IPS DF 6.9 (cell line): ENCODE measurements at regions not wholly inside any gene's neighbourhood (a gene's known extent, or its start where the extent isn't known, plus 50 kb on each side); places are given as distances from the start of the nearest gene placed in this dataset.

ENCODE experiments used
- DNase-seq: peaks from one replicate; pipeline ENCODE4 v3.0.0-alpha.2; 2013; ENCODE audit warnings: low read depth, low spot score
- H3K27ac ChIP-seq: one replicate; pipeline ENCODE4 v1.5.1; 2013; ENCODE audit warnings: low read length, control low read depth
- H3K27me3 ChIP-seq: 2 replicates; pipeline ENCODE4 v1.6.1; 2013; ENCODE audit warnings: mild to moderate bottlenecking, low read length; ENCODE audit not compliant: control insufficient read depth, insufficient read depth
- H3K36me3 ChIP-seq: 2 replicates; pipeline ENCODE4 v1.6.1; 2013; ENCODE audit warnings: low read length; ENCODE audit not compliant: control insufficient read depth, insufficient read depth
- H3K4me1 ChIP-seq: 2 replicates; pipeline ENCODE4 v1.6.1; 2013; ENCODE audit warnings: low read length; ENCODE audit not compliant: control insufficient read depth, insufficient read depth
- H3K4me3 ChIP-seq: 2 replicates; pipeline ENCODE4 v1.5.1; 2013; ENCODE audit warnings: mild to moderate bottlenecking, low read length
- H3K9me3 ChIP-seq: 2 replicates; pipeline ENCODE4 v1.6.1; 2013; ENCODE audit warnings: low read length, inconsistent platforms; ENCODE audit not compliant: control insufficient read depth, insufficient read depth
- WGBS: extraction: QIAGEN DNeasy Blood & Tissue Kit; methylation state at CpG from one replicate; pipeline ENCODE4 v1.1.7; 2013; ENCODE audit warnings: mixed read lengths, missing lambda C conversion rate; ENCODE audit not compliant: insufficient read length, insufficient coverage; 5-methylcytosine and 5-hydroxymethylcytosine counted together

DNA sequence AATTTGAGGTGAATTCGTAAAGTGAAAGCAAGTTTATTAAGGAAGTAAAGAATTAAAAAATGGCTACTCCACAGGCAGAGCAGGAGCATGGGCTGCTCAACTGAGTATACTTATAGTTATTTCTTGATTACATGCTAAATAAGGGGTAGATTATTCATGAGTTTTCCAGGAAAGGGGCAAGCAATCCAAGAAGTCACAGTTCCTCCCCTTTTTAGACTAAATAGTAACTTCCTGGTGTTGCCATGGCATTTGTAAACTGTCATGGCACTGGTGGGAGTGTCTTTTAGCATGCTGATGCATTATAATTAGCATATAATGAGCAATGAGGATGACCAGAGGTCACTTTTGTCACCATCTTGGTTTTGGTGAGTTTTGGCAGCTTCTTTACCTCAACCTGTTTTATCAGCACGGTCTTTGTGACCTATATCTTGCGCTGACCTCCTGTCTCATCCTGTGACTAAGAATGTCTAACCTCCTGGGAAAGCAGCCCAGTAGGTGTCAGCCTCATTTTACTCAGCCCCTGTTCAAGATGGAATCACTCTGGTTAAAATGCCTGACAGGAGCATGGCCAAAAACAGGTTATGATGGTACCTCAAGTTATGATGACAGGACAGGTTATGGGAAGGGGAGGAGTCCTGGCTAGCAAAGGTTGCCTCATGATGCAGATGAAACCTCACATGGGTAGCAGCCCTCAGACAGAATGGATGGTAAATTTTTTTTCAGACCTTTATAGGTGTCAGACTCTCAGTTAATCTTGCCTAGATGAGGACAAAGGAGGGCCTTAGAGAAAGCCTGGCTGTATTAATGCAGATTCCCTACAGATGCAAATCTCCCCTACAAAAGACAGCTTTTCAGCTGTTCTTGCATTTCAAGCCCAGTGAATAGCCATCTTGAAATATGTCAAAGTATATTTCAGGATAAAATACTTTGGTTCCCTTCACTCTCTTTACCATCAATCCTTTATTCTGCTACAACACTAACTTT is 49.7 kb downstream of the SIPA1L2 start:
- Histone ChIP-seq H3K9me3 (no peaks in the 10 kb centered on the region), H3K4me1 (peaks cover 5% of the 10 kb centered on the region), H3K4me3 (no peak overlapping the region), H3K36me3 (0 out of 2 replicates have a peak, but pooled peaks cover 3% of the 10 kb centered on the region), H3K27me3 (no peaks in the 10 kb centered on the region), H3K27ac (no peak overlapping the region)
- no peak for DNase-seq
- no CpG with 5 or more reads among the region's 3 CpGs for WGBS

DNA sequence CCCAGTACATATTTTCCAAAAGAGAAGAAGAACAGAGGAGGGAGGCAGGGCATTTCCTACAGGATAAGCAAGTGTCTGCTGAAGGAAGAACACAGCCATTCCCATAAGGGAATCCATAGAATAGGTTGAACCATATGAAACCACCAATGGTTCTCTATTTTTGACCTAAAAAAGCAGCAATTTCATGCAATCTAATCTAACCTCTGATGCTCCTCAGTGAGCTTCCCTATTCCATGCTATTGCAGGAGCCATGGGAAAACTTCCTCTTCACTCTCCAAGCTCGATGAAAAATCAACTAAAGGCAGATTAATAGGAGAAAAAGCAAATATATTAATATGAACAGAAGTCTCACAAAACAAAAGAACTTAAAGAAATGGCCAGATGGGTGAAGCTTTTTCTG is 50.5 kb downstream of the SIPA1L2 start:
- no peaks in the 10 kb centered on the region for H3K9me3 ChIP-seq
- H3K4me3 ChIP-seq = no peak overlapping the region
- WGBS = no CpG with 5 or more reads among the region's 1 CpG
- 0 out of 2 replicates have a peak, but pooled peaks cover 3% of the 10 kb centered on the region for H3K36me3 ChIP-seq
- no peak overlapping the region for H3K27ac ChIP-seq
- DNase-seq = no peak
- H3K4me1 ChIP-seq = peaks cover 5% of the 10 kb centered on the region
- no peaks in the 10 kb centered on the region for H3K27me3 ChIP-seq

DNA sequence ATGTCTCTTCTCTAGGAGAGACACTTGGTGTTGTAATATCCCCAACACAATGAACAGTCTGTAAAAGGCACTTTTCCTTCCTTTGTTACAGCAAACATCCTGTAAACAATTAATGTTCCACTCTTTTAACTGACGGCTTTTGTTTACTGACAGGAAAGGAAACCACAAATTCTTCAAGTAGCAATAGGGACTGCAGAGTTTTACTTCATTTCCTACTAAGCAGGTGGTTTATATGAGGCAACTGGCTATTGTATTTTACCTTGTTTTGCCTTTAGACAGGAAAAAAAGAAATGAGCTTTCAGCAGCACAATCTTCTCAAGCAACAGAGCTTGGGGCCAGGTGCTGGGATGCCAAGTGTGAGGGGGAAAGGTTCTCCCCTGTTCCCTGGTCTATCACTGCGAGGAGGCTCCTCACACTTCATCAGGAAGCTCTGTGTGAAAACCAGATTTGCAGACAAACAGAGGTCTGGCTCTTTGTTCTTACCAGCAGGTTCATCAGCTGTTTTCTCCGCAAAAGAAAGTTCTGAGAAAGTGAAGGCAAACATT is 51.2 kb downstream of the SIPA1L2 start:
- Histone ChIP-seq H3K27me3 (no peaks in the 10 kb centered on the region), H3K27ac (no peak overlapping the region), H3K9me3 (no peaks in the 10 kb centered on the region), H3K4me1 (peaks cover 5% of the 10 kb centered on the region), H3K4me3 (no peak overlapping the region), H3K36me3 (0 out of 2 replicates have a peak, but pooled peaks cover 3% of the 10 kb centered on the region)
- no peak for DNase-seq
- WGBS = no CpG with 5 or more reads among the region's 3 CpGs

DNA sequence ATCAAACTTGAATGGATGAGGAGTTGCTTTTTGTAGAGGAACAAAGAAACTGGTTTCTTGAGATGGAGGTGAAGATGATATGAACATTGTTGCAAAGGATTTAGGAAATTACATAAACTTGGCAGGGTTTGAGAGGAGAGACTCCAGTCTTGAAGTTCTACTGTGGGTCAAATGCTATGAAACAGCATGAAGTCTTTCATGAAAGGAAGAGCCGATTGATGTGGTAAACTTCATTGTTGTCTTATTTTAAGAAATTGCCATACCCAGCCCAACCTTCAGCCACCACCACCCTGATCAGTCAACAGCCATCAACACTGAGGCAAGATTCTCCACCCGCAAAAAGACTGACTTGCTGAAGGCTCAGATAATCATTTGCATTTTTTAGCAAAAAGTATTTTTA is 52.2 kb downstream of the SIPA1L2 start:
- WGBS = no CpG with 5 or more reads among the region's 2 CpGs
- H3K27me3 ChIP-seq = no peaks in the 10 kb centered on the region
- no peak overlapping the region for H3K4me3 ChIP-seq
- H3K27ac ChIP-seq = no peak overlapping the region
- H3K36me3 ChIP-seq = 0 out of 2 replicates have a peak, but pooled peaks cover 3% of the 10 kb centered on the region
- H3K9me3 ChIP-seq = no peaks in the 10 kb centered on the region
- DNase-seq = no peak
- H3K4me1 ChIP-seq = peaks cover 7% of the 10 kb centered on the region

DNA sequence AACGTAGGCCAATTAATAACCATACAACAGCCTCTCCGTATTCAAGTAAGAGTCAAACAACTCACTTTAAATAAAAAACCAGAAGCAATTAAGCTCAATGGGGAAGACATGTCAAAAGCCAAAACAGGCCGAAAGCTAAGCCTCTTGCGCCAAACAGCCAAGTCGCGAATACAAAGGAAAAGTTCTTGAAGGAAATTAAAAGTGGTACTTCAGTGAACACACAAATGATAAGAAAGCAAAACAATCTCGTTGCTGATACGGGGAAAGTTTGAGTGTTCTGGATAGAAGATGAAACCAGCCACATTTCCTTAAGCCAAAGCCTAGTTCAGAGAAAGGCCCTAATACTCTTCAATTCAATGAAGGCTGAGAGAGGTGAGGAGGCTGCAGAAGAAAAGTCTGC is 53.4 kb downstream of the SIPA1L2 start:
- H3K27ac ChIP-seq = no peak overlapping the region
- H3K27me3 ChIP-seq = no peaks in the 10 kb centered on the region
- H3K36me3 ChIP-seq = 0 out of 2 replicates have a peak, but pooled peaks cover 3% of the 10 kb centered on the region
- peaks cover 7% of the 10 kb centered on the region for H3K4me1 ChIP-seq
- WGBS = no CpG with 5 or more reads among the region's 8 CpGs
- no peak for DNase-seq
- H3K4me3 ChIP-seq = no peak overlapping the region
- no peaks in the 10 kb centered on the region for H3K9me3 ChIP-seq

DNA sequence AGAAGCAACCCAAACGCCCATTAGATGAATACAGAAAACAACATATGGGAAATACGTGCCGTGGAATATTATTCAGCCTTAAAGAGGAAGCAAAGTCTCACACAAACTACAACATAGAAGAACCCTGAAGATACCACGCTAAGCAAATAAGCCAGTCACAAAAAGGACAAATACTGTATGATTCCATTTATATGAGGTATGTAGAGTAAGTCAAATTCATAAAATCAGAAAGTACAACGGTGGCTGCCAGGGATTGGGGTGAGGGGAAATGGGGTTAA is 54.2 kb downstream of the SIPA1L2 start:
- WGBS = no CpG with 5 or more reads among the region's 5 CpGs
- H3K36me3 ChIP-seq = no peaks in the 10 kb centered on the region
- H3K27ac ChIP-seq = no peak overlapping the region
- no peaks in the 10 kb centered on the region for H3K9me3 ChIP-seq
- H3K4me1 ChIP-seq = peaks cover 3% of the 10 kb centered on the region; the same call in 1 of the 2 replicates
- no peak for DNase-seq
- H3K4me3 ChIP-seq = no peak overlapping the region
- no peaks in the 10 kb centered on the region for H3K27me3 ChIP-seq

DNA sequence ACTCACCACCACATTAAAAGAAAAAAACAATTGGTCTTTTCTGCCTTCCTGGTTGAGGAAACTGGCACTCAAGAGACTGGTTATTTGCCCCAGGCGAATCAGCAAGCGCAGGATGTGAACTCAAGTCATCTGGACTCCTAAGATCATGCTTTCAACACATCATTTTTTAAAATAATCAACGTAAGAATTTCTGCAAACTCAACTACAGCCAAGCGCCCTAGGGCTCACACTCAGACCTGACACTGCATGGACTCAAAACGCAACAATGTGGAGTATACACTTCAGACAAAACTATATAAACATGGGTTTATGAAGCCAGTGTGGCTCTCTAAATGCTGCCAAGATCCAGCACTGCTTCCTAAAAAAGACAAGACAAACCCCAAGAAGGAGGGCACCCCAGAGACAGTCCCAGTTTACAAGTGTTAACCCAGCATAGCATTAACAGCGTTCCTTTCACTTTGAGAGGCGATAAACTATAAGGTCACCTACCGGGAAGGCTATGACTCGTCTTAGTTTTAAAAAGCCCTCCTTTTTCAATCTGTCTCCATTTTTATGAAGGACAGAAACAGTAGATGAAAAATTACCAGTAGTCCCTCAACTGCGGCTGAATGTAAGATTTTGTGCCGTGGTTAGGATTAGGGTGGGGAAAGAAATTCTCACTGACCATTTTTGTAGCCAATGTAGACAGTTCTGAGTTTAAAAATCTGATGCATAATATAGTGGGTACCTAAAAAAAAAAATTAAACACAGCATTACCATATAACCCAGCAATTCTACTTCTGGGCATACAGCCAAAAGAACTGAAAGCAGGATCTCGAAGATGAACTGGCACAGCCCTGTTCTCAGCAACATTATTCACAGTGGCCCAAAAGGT is 54.8 kb downstream of the SIPA1L2 start:
- Histone ChIP-seq H3K27ac (no peak overlapping the region), H3K4me3 (no peak overlapping the region), H3K9me3 (no peaks in the 10 kb centered on the region), H3K4me1 (peaks cover 3% of the 10 kb centered on the region; the same call in 1 of the 2 replicates), H3K36me3 (no peaks in the 10 kb centered on the region), H3K27me3 (no peaks in the 10 kb centered on the region)
- no CpG with 5 or more reads among the region's 12 CpGs for whole genome bisulfite sequencing
- DNase-seq = no peak

DNA sequence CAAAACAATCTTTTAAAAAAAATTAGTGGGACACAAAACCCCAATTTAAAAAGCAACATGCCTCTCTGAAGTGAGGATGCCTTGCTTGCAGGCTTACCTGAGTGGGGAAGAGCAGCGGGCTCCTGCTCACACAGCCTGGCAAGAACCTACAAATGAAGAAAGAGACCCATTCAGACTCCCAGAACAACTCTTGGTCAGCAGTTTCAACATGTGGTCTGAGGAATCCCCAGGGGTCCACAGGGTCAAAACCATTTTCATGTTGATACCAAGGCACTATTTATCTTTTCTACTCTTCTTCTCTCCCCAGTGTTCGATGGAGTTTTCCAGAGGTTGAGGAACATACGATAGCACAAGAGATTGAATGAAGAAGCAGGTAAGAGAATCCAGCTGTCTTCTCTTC is 55.9 kb downstream of the SIPA1L2 start:
- Histone ChIP-seq H3K27me3 (no peaks in the 10 kb centered on the region), H3K9me3 (no peaks in the 10 kb centered on the region), H3K4me1 (peaks cover 2% of the 10 kb centered on the region; the same call in 1 of the 2 replicates), H3K36me3 (no peaks in the 10 kb centered on the region), H3K4me3 (no peak overlapping the region), H3K27ac (no peak overlapping the region)
- DNase-seq = no peak
- no CpG with 5 or more reads among the region's 3 CpGs for WGBS

DNA sequence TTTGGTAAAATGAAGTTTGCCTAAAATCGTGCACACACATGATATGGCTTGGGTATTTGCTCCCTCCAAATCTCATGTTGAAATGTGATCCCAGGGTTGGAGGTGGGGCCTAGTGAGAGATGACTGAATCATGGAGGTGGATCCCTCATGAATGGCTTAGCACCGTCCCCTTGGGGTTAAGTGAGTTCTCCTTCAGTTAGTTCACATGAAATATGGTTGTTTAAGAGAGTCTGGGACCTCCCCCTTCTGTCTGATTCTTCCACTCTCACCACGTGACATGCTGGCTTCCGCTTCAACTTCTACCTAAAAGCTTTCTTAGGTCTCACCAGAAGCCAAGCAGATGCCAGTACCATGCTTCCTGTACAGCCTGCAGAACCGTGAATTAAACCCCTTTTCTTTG is 58.4 kb downstream of the SIPA1L2 start:
- 0 out of 2 replicates have a peak, but pooled peaks cover 2% of the 10 kb centered on the region for H3K4me1 ChIP-seq
- H3K27me3 ChIP-seq = no peaks in the 10 kb centered on the region
- no peak overlapping the region for H3K27ac ChIP-seq
- H3K4me3 ChIP-seq = no peak overlapping the region
- no CpG with 5 or more reads among the region's 5 CpGs for WGBS
- no peaks in the 10 kb centered on the region for H3K9me3 ChIP-seq
- H3K36me3 ChIP-seq = no peaks in the 10 kb centered on the region
- no peak for DNase-seq

DNA sequence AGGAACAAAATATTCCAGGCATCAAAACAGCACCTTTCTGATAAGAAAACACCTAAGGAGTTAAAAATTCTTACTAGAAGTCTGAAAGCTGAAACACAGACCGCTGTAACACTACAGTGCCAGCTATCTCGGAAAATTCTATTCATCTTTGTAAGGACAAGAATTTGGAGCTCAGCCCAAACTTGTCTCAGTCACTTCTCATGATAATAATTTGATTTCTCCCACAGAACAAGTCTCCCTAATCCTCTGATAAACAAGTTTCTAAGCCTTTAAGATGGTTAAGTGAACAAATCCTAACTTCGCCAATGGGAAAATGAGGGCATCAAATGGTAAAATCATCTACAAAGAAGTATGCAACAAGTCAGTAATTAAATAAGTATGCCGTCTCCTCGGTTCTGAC is 59.9 kb downstream of the SIPA1L2 start:
- H3K36me3 ChIP-seq = no peaks in the 10 kb centered on the region
- H3K9me3 ChIP-seq = no peaks in the 10 kb centered on the region
- H3K27ac ChIP-seq = no peak overlapping the region
- no peaks in the 10 kb centered on the region for H3K27me3 ChIP-seq
- 0 out of 2 replicates have a peak, but pooled peaks cover 2% of the 10 kb centered on the region for H3K4me1 ChIP-seq
- no peak for DNase-seq
- no peak overlapping the region for H3K4me3 ChIP-seq
- WGBS = no CpG with 5 or more reads among the region's 5 CpGs
